A673 (cell line): ENCODE measurements at regions not wholly inside any gene's neighbourhood (a gene's known extent, or its start where the extent isn't known, plus 50 kb on each side); places are given as distances from the start of the nearest gene placed in this dataset.

Experiments used
- EZH2 ChIP-seq: fragments of 200-600 bp; sonication (generic); IDR thresholded peaks from 2 replicates; pipeline ENCODE4 v1.6.1; 2017; ENCODE audit warnings: borderline replicate concordance, low read depth, mild to moderate bottlenecking, mixed read lengths, antibody characterized with exemption, low read length; ENCODE audit not compliant: poor library complexity, severe bottlenecking
- TF ChIP-seq, protein P1 (sequence below): fragments of 300-800, 200-600 bp; sonication (generic); conservative IDR thresholded peaks from 2 replicates; pipeline ENCODE4 v1.5.1; 2017; ENCODE audit warnings: low read depth, mild to moderate bottlenecking, antibody characterized with exemption, low read length, moderate library complexity, mixed read lengths

DNA sequence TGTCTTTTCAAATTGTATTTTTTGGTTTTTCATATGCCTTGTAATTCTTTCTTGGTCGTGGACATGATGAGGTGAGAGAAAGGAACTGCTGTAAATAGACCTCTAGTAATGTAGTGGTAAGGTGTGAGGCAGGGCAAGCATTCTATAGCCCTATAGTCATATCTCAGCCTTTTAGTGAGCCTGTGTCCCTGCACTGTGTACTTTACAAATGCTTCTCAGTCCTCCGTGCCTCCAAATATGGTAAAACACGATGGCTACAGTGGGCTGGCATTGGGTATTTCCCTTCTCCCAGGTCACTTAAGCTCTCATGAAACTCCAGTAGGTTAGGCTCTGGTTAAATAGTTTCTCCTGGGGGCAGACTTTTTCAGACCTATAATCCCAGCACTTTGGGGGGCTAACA lies 57.9 kb upstream of the PLS3 start:
- no peak for TF ChIP-seq EZH2
- TF ChIP-seq, protein P1, sequence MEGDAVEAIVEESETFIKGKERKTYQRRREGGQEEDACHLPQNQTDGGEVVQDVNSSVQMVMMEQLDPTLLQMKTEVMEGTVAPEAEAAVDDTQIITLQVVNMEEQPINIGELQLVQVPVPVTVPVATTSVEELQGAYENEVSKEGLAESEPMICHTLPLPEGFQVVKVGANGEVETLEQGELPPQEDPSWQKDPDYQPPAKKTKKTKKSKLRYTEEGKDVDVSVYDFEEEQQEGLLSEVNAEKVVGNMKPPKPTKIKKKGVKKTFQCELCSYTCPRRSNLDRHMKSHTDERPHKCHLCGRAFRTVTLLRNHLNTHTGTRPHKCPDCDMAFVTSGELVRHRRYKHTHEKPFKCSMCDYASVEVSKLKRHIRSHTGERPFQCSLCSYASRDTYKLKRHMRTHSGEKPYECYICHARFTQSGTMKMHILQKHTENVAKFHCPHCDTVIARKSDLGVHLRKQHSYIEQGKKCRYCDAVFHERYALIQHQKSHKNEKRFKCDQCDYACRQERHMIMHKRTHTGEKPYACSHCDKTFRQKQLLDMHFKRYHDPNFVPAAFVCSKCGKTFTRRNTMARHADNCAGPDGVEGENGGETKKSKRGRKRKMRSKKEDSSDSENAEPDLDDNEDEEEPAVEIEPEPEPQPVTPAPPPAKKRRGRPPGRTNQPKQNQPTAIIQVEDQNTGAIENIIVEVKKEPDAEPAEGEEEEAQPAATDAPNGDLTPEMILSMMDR, result no peak
